Stimulated activated CD4-positive, alpha-beta T cell treated with anti-CD3 and anti-CD28 coated beads, Interleukin-15, amount 100 ng/mL, for 1 hour (primary cell): ENCODE measurements at regions not wholly inside any gene's neighbourhood (a gene's known extent, or its start where the extent isn't known, plus 50 kb on each side); places are given as distances from the start of the nearest gene placed in this dataset.

Experiments used
- DNase-seq, 2 donors: peaks; one replicate each; pipeline ENCODE4 v3.0.0-alpha.2; 2020; ENCODE audit warnings: low read depth in 1 of 2, low spot score in 1 of 2

DNA sequence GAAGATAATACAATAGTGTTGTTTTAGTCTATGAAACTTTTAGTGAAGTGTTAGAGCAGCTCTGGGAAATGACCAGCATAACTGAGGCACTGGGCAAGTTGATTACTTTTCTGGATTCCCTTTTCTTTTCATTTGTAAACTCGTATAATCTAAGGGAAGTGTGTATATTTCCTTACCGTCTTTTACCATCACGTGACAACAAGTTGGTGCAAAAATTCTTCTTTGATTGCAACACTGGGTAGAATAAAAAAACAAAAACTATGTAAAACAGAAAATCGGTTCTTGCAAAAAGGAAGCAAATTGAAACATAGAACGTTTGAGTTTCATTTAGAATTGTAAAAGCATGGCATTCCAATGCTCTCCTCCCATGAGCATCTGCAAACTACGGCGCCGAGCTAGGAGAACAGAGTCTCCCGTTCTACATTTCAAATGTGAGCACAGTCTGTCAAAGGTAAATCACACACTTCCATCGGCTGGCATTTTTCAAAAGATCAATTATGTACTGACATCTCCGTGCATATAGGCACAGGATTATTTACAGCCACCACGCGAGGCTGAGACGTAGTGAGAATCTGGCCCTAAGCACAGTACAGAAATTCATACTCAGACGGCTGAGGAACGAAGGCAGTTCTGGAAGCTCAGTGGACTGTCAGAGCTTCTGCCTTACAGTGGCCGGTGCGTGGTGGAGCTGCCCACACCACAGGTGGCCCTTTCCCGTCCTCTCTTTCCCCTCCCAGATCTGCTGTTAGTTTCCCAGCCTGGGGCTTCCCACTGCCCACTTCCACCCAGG, 314.0 kb downstream of the BMP7 start:
- DNase-seq = no peak

DNA sequence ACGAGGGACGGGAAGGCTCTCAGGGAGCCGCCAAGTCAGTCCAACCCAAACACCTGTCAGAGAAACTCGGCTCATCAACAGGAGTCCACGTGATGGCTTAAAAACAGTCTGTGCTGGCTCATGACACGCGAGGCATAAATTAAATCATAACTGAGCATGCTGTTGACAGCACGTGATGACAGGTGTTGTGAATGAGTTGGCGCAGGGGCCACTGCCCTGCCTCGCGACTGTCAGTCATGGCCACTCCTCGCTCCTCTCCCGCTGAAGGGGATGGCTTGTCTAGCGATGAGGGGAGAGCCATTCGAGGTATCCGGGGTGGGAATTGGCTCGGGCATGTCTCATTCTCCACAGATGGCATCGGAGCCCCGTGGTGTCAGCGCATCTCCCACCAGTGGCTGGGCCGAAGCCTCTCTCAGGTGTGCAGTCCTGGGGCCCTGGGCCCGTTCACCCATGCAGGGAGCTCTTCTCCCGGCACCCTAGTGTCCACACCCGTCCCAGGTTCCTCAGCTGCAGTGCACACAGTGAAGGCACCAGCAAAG, 313.3 kb downstream of the BMP7 start:
- no peak for DNase-seq

DNA sequence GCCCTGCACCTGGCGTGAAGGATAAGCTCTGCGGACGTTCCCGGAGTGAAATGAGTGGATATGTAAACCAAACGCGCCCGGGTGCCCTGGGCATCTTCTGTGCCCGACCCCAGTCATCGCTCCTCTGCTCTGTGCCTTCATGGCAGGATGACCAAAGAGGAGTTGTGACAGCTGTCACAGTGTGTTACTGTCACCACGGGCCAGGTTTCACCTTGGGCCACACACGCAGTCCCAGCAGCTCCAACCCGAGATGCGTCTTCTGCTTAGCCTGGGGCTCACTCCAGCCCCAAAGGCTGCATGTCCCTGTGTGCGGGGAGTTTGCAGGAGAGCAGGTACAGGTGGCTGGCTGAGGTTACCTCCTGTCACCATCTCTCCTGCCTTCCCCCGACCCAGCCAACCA, 311.6 kb downstream of the BMP7 start:
- DNase-seq = no peak

DNA sequence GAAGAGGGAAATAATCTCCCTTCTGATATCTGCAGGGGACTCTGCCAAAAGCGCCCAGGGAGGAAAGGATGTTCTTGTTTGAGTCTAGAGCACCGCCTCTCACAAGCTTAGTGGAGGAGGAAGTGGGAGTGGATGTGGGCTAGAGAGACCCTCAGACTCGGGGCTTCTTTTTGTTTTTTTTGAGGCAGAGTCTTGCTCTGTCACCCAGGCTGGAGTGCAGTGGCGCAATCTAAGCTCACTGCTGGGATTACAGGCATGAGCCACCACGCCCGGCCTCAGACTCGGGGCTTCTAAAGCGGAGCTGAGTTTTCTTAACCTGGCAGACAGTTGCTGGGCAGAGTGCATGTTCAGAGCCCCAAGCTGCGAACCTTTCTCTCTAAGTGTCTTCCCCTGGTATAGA, 310.8 kb downstream of the BMP7 start:
- DNase-seq = no peak

DNA sequence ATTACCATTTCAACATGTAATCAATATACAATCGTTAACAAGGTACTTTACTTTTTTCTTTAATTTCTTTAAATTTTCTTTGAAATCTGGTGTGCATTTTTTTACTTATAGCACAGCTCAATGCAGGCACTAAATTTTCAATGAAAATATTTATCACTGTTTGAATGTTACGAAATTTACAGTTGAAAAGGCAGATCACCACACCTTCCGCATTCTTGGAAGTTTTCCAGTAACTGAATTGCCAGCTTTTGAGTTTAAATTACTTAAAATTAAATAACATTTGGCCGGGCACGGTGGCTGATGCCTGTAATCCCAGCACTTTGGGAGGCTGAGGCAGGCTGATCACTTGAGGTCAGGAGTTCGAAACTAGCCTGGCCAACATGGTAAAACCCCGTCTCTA, 309.9 kb downstream of the BMP7 start:
- DNase-seq = no peak

DNA sequence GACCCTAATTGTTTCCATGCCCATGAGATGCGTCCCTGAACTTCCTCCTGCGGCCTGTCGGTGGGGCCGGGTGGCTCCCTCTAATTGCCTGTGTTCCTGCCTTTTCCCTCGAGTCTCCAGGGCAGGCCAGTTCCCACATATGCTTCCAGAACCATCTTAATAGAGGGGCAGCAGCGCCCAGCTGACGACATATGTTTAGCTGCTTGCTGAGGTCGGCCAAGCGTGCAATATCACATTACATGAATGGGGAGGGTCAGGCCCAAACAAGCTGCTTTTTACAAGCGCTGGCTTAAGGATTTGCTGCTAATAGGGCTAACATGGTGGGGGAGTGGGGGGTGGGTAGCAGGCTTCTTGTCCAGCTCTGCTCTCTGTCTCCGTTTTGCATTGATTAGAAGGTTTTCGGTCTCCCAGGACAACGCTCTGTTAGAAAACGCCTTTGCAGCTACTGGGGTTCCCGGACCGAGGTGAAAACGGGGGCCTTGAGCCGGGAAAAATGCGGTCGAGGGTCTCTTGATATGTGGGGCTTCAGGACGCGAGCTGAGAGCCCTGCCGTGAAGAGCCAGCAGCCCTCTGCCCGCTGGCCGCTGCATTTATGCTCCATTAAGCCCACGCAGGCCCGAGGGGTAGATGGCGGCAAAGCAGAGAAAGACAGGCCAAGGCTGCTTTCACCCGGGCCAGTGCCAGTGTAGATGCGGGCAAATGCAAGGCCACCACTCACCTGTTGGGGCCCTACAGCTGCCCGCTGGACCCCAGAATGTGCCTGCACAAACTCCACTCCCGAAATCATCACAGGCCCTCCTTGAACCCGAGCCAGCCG, 308.5 kb downstream of the BMP7 start:
- DNase-seq = no peak

DNA sequence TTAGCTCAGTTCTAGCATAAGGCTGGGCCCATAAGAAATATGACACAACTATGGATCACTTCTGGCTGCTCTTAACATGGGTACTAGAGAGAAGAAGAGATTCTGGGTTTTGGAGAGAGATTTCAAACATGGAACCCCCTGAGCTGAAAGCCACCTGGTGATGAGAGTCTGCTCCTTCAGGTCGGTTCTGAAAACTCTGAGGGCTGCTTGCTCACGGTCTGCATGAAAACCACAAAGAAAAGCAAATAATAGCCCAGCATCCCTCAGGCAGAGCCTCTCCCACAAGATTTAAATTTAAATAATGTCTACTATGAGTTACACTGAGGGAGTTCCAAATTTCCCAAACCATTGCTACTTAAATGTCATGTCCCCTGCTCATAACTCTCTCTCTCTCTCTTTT, 301.5 kb downstream of the BMP7 start:
- no peak for DNase-seq

DNA sequence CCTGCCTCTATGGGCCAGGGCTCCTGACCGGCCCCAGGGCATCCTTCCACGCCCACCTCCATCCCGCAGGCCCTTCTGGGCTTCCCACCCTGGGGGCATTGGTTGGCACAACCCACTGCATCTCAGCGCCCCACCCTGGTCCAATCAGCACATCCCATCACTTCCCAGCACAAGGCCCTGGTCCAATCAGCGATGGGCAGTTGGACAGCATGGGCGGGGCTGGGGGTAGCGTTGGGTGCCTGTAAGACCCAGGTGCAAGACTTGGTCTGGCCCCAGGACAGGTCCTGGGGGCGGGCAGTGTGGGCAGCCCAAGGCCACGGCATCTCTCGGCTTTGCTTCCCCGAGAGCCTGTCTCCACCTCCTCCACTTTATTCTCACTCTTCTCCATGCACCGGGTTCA, 298.5 kb downstream of the BMP7 start:
- DNase-seq = no peak

DNA sequence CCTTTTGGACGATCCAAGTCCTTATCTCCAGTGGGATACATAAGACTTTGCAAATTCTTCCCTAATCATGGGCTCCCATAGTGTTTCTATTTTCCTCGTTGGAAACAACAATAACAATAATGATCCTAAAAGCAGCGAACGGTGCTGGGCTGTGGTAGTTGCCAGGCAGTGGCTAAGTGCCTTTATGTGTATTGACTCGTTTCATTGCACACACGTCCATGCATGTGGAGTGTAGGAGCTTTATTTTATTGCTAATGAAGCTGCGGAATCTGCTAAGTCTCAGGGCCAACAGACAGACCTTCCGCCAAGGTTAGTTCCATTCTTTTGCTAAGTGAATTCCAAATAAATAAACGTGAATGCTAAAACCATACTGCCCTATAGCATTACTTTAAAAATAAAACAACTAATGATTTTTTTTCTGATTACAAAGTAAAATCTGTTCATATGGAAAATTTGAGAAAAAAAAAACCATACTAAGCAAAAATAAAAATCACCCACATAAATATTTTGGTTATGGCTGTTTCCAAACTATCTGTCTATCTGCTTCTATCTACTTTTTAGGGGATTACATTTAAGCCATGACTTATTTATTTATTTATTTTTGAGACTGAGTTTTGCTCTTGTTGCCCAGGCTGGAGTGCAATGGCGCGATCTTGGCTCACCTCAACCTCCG, 297.9 kb downstream of the BMP7 start:
- no peak for DNase-seq

DNA sequence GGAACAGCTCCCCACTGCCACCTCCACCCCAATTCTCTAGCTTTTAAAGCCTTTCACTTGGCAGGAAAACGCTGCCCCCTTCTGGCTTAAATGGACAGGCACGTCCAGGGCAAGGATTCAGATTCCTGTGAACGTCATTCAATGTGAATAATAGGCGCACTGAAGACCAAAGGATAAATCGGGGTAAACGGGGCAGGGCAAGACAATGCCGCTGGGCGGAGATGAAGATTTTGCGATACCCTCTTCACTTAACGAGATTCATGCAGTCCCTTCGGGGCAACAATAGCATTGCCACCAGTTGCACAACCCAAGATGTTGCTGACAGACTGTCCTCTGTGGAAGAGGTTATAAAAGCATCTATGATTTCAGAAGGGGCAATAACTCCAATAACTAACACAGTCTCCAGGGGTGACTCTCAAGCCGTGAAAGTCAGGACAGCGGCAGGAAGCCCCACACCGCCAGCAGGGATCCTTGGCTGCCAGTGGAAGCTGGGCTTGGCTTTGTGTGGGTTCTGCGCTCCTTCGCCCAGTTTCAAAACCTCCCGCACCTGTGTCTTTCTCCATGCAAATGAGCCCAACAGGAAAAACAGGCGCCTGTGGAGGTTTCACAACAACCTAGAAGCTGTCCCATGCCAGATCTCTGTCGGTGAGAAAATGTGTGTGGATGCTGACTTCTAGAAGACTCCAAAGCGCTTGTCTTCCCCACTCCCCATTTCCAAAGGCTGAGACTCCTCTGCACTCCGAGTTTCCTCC, 291.8 kb downstream of the BMP7 start:
- no peak for DNase-seq

DNA sequence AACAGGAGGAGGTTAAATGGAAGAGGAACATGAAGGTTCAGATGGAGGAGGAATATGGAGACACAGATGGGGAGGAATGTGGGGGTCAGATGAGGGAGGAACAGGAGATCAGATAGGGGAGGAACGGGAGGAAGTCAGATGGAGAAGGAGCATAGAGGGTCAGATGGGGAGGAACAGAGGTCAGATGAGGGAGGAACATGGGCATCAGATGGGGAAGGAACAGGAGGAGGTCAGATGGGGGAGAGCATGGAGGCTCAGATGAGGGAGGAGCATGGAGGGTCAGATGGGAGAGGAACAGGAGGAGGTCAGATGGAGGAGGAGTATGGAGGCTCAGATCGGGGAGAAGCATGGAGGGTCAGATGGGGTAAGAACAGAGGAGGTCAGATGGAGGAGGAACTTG, 290.6 kb downstream of the BMP7 start:
- DNase-seq = no peak

DNA sequence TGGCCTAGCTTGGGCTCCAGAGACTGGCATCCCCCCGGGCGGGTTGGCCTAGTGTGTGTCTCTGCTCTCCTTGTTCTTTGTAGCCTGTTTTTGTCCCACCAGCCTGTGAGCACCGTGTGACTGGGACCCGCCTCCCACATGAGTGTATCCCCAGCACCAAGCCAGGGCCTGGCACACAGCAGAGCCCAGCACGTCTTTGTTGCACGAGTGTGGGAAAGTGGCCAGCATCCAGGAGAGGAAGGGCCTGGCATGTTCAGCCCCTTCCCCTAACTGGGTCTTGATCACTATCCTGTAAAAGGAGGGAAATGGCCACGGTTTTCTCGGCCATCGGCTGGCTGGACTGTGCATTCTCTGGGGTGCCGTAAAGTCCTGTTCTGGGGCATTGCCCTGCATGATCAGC, 290.1 kb downstream of the BMP7 start:
- DNase-seq = no peak

DNA sequence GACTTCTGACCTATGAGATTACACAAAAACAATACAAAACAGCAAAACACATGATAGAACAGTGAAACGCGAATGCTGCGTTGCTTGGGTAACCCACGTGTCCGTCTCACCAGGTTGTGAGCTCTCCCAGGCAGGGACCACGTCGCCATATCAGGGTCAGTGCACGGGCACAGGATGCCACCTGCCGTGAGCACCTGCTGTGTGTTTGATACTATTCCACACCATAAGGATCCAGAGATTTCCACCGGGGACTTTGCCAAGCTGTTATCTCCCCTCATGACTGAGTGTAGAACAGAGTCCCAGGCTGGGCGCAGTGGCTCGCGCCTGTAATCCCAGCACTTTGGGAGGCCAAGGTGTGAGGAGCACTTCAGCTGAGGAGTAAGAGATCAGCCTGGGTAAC, 288.0 kb downstream of the BMP7 start:
- no peak for DNase-seq

DNA sequence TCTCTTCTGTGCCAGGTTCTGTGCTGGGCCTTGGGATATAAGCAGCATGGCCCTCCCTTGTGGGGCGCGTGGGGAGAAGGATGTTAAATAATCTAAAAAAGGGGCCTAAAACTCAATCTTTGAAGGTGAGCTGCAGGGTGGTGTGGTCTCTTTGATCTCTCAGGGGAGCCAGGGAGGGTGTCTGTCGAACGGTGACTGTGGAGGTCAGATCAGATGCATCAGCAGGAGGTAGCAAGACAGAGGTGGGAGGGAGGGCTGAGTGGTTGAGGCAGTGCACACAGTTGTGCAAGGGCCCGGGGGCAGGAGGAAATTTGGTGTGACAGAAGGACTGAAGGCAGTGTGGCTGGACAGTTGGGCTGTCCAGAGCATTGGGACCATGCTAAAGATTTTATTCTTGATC, 287.3 kb downstream of the BMP7 start:
- no peak for DNase-seq

DNA sequence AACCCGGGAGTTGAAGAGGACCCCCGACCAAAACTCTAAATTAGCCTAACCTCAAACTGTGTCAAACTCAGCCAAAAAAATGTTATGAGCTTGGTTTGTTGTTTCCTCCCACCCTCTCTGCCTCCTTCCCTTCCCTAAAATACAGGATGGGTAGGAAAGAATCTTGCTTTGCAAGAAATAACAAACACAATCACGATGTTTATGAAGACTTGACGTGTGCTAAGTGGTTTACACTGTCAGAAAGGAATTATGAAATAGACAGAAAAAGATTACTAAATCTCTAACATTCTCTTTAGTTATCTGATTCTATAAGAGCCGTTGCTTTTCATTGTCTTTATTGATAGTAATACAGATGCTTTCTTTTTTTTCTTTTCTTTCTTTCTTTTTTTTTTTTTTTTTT, 285.1 kb downstream of the BMP7 start:
- no peak for DNase-seq

DNA sequence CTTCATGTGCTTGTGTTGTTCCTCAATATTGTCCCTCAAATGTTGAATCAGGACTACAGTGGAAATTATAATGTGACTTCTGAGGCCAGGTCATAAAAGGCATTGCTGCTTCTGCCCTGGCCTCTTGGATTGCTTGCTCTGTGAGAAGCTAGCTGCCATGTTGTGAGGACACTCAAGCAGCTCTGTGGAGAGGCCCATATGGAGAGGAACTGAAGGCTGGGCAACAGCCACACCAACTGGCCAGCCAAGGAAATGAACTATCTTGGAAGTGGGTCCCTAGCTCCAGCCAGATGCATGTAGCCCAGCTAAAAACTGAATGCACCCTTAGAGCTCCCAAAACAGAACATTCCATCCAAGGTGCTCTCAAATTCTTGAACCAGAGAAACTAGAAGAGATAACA, 282.6 kb downstream of the BMP7 start:
- no peak for DNase-seq

DNA sequence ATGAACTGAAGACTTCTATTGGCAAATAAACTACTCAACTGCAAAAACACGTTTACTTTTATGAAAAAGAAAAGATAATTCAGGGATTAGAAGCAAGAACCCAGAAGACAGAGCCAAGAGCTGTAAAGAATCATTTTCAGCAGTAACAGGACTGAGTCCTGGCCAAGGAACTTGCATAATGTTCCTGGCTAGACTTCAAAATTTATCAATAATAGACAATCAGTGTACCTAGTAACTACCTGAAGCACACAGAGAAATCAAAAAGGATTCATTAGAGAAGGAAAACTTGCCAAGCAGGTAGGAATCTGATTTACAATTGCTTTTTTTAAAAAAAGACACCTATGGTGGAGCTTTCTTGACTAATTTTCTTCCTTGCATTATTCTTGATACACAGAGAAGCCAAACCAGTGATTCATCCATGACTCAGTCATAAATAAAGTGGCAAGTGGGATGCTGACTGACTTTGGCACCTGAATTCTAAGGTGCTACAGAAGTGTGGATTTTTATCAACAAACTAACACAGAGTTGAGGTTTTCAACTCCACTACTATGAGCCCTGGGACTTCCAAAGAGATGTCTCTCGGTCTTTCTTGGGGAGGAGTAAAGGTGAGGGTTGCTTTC, 281.3 kb downstream of the BMP7 start:
- DNase-seq = no peak

DNA sequence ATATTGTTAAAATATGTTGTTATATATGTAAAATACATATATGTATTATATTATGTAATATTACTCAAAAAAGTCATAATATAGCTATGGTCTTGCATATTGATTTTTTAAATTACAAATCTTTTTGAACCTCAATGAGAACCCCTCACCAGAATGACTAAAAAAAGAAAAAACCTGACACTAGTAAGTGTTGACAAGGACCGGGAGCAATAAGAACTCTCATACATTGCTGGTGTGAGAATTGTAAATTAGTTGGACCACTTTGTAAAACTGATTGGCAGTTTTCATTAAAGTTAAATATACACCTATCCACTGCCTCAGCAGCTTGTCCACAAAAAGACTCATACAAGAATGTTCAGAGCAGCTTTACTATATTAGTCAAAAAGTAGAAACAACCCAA, 280.0 kb downstream of the BMP7 start:
- DNase-seq = no peak

DNA sequence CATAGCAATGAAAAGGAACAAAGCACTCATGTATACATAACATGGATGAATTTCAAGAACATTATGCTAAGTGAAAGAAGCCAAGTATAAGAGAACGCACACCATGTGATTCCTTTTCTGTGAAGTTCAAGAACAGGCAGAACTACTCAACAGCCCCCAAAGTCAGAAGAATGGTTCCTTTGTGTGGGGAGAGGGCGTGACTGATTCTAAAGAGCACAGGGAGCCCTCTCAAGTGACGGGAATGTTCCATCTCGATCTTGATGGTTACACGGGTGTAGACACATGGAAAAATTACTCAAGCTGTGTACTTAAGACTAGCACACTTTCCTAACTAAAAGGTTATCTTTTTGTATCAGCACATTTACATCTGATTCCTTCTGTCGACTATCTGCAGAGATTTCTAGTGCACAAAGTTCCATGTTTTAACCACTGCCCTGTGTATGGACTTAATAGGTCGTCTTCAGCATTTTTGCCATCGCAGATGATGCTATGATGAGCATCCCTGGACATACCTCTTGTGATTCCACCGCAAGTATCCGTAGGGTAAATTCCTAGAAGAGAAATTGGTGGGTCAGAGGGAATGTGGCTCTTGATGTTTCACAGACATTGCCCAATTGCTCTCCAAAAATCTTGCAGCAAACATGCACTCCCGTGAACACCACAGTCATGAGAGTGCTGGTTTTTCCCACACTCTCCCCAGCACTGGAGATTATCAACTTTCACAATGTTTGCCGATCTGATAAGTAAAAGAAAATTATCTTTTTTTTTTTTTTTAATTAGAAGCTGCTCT, 279.3 kb downstream of the BMP7 start:
- no peak for DNase-seq

DNA sequence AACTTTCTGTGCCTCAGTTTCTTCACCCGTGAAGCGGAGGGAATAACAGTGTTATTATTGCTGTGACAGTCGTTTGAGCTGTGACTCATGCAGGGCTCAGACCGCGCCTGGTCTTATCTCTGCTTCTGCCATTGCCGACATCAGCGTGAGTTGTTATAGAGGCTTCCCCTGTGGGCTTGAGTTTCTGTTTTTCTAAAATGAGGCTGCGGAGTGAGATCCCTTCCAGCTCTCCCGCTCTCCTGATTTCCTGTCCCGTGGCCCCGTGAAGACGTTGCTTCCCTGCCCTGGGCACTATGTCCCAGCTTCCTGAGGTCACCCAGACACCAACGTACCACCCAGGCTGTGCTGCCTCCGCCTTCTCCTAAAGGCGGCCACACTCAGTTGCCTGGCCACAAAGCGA, 278.5 kb downstream of the BMP7 start:
- no peak for DNase-seq
